ENCODE measurements at regions not wholly inside any gene's neighbourhood (a gene's known extent, or its start where the extent isn't known, plus 50 kb on each side); places are given as distances from the start of the nearest gene placed in this dataset.

GRCh38 chr16:73545755-73546154 is 497.8 kb upstream of the ZFHX3 start:
- H4K20me1 ChIP-seq (ENCODE audit: control insufficient read depth, extremely low read depth, insufficient read depth, low read length): no peaks in the 10 kb centered on the region
- no peak overlapping the region for H3K9ac ChIP-seq (ENCODE audit: control insufficient read depth, extremely low read depth, insufficient read depth, low read length)
- dilution Hi-C loops (cut with MboI; ENCODE audit: extremely low pct_ligation_motif_present, low sequenced_read_pairs): no loop called here
- no peaks in the 10 kb centered on the region for H3K9me1 ChIP-seq (ENCODE audit: control insufficient read depth, extremely low read depth, insufficient read depth, low read length)
- FAIRE-seq: no peak
- DNase-seq (ENCODE audit: low read depth, low spot score): no peak
- H3K4me3 ChIP-seq (ENCODE audit: control insufficient read depth in 2 of 3, extremely low read depth in 1 of 3, insufficient read depth in 2 of 3, low read depth in 1 of 3, low read length in 3 of 3): no peak overlapping the region
- no peaks in the 10 kb centered on the region for H3K4me1 ChIP-seq (ENCODE audit: control insufficient read depth, extremely low read depth, insufficient read depth, low read length)
- TF ChIP-seq CTCF (optimal IDR thresholded peaks at IDR 0.05 in 1 of 3, IDR thresholded peaks at IDR 0.05 in 1 of 3, conservative IDR thresholded peaks at IDR 0.05 in 1 of 3; ENCODE audit: extremely low read depth in 1 of 3, insufficient read depth in 2 of 3, low read length in 3 of 3) (no peak), EZH2 (IDR thresholded peaks at IDR 0.05; ENCODE audit: low read length) (no peak)
- H3K4me2 ChIP-seq (ENCODE audit: control insufficient read depth, extremely low read depth, insufficient read depth, low read depth, low read length): no peak overlapping the region
- H3K27me3 ChIP-seq (ENCODE audit: control insufficient read depth, extremely low read depth, insufficient read depth, low read length): peaks cover 7% of the 10 kb centered on the region
- no peak overlapping the region for H3K27ac ChIP-seq (ENCODE audit: control insufficient read depth, insufficient read depth, low read length)
- H2AFZ ChIP-seq (ENCODE audit: control insufficient read depth, low read length): no peak overlapping the region
- H3K79me2 ChIP-seq (ENCODE audit: control insufficient read depth, insufficient read depth, low read length): no peaks in the 10 kb centered on the region
- no peaks in the 10 kb centered on the region for H3K36me3 ChIP-seq (ENCODE audit: control insufficient read depth in 2 of 2, extremely low read depth in 1 of 2, insufficient read depth in 2 of 2, low read length in 2 of 2)
- no peaks in the 10 kb centered on the region for H3K9me3 ChIP-seq (ENCODE audit: control insufficient read depth, low read depth, low read length)

- no peak overlapping the region for H2AFZ ChIP-seq (ENCODE audit: control insufficient read depth, low read length)
- H3K36me3 ChIP-seq (ENCODE audit: control insufficient read depth in 2 of 2, extremely low read depth in 1 of 2, insufficient read depth in 2 of 2, low read length in 2 of 2): no peaks in the 10 kb centered on the region
- dilution Hi-C loops (cut with MboI; ENCODE audit: extremely low pct_ligation_motif_present, low sequenced_read_pairs): no loop called here
- DNase-seq (ENCODE audit: low read depth, low spot score) (no peak), FAIRE-seq (no peak)
- H3K9me1 ChIP-seq (ENCODE audit: control insufficient read depth, extremely low read depth, insufficient read depth, low read length): no peaks in the 10 kb centered on the region
- no peaks in the 10 kb centered on the region for H3K9me3 ChIP-seq (ENCODE audit: control insufficient read depth, low read depth, low read length)
- H4K20me1 ChIP-seq (ENCODE audit: control insufficient read depth, extremely low read depth, insufficient read depth, low read length): no peaks in the 10 kb centered on the region
- H3K9ac ChIP-seq (ENCODE audit: control insufficient read depth, extremely low read depth, insufficient read depth, low read length): no peak overlapping the region
- TF ChIP-seq CTCF (optimal IDR thresholded peaks at IDR 0.05 in 1 of 3, IDR thresholded peaks at IDR 0.05 in 1 of 3, conservative IDR thresholded peaks at IDR 0.05 in 1 of 3; ENCODE audit: extremely low read depth in 1 of 3, insufficient read depth in 2 of 3, low read length in 3 of 3): no peak
- TF ChIP-seq EZH2 (IDR thresholded peaks at IDR 0.05; ENCODE audit: low read length): no peak
- no peak overlapping the region for H3K27ac ChIP-seq (ENCODE audit: control insufficient read depth, insufficient read depth, low read length)
- H3K4me2 ChIP-seq (ENCODE audit: control insufficient read depth, extremely low read depth, insufficient read depth, low read depth, low read length): no peak overlapping the region
- no peak overlapping the region for H3K4me3 ChIP-seq (ENCODE audit: control insufficient read depth in 2 of 3, extremely low read depth in 1 of 3, insufficient read depth in 2 of 3, low read depth in 1 of 3, low read length in 3 of 3)
- H3K27me3 ChIP-seq (ENCODE audit: control insufficient read depth, extremely low read depth, insufficient read depth, low read length): peaks cover 7% of the 10 kb centered on the region
- H3K4me1 ChIP-seq (ENCODE audit: control insufficient read depth, extremely low read depth, insufficient read depth, low read length): no peaks in the 10 kb centered on the region
- no peaks in the 10 kb centered on the region for H3K79me2 ChIP-seq (ENCODE audit: control insufficient read depth, insufficient read depth, low read length)
These were observed 497.4 kb upstream of the ZFHX3 start for GRCh38 chr16:73545290-73545689.

Measured in keratinocyte (primary cell).